Hepatocyte (in vitro differentiated cells): ENCODE measurements at regions not wholly inside any gene's neighbourhood (a gene's known extent, or its start where the extent isn't known, plus 50 kb on each side); places are given as distances from the start of the nearest gene placed in this dataset.

ENCODE experiments used
- EZH2 ChIP-seq: fragments of 200-600 bp; sonication (generic); IDR thresholded peaks from 2 replicates; pipeline ENCODE4 v1.6.1; 2016; ENCODE audit warnings: antibody characterized with exemption, mild to moderate bottlenecking, borderline replicate concordance
- TF ChIP-seq, protein P1 (sequence below): fragments of 200-600 bp; sonication (generic); IDR thresholded peaks from 2 replicates; pipeline ENCODE4 v1.5.1; 2016; ENCODE audit warnings: antibody characterized with exemption, mild to moderate bottlenecking; ENCODE audit not compliant: poor library complexity

DNA sequence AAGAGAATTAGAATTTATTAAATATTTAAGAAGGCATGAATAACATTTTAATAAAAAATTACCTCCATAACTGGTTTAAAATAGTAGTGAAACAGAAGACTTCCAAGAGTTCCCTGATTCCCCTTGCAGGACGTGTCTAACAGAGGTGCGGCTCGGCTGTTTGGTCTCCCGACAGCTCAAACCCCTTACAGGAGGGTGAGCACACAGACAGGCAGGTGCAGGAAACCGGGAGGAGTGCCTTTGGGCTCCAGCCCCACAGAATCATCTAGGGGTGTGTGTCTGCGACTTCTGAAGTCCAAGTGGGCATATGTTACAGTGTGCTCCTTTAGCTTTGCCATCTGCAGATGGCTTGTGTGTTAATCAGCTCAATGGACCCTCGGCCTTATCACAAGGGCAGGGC, 88.1 kb upstream of the CCSER1 start:
- TF ChIP-seq, protein P1, sequence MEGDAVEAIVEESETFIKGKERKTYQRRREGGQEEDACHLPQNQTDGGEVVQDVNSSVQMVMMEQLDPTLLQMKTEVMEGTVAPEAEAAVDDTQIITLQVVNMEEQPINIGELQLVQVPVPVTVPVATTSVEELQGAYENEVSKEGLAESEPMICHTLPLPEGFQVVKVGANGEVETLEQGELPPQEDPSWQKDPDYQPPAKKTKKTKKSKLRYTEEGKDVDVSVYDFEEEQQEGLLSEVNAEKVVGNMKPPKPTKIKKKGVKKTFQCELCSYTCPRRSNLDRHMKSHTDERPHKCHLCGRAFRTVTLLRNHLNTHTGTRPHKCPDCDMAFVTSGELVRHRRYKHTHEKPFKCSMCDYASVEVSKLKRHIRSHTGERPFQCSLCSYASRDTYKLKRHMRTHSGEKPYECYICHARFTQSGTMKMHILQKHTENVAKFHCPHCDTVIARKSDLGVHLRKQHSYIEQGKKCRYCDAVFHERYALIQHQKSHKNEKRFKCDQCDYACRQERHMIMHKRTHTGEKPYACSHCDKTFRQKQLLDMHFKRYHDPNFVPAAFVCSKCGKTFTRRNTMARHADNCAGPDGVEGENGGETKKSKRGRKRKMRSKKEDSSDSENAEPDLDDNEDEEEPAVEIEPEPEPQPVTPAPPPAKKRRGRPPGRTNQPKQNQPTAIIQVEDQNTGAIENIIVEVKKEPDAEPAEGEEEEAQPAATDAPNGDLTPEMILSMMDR, result no peak
- no peak for TF ChIP-seq EZH2
